GM23248 (cell line): ENCODE measurements at regions not wholly inside any gene's neighbourhood (a gene's known extent, or its start where the extent isn't known, plus 50 kb on each side); places are given as distances from the start of the nearest gene placed in this dataset.

ENCODE experiments used
- EZH2 ChIP-seq: fragments of 200-600 bp; sonication (generic); IDR thresholded peaks from 2 replicates; pipeline ENCODE4 v1.6.1; 2018; ENCODE audit warnings: antibody characterized with exemption, mild to moderate bottlenecking; ENCODE audit not compliant: insufficient read depth, poor library complexity, severe bottlenecking
- EZH2phosphoT487 ChIP-seq: fragments of 200-600 bp; sonication (generic); IDR thresholded peaks from 2 replicates; pipeline ENCODE4 v1.6.1; 2018; ENCODE audit warnings: antibody characterized with exemption, moderate library complexity, mild to moderate bottlenecking, low read depth; ENCODE audit not compliant: insufficient read depth

DNA sequence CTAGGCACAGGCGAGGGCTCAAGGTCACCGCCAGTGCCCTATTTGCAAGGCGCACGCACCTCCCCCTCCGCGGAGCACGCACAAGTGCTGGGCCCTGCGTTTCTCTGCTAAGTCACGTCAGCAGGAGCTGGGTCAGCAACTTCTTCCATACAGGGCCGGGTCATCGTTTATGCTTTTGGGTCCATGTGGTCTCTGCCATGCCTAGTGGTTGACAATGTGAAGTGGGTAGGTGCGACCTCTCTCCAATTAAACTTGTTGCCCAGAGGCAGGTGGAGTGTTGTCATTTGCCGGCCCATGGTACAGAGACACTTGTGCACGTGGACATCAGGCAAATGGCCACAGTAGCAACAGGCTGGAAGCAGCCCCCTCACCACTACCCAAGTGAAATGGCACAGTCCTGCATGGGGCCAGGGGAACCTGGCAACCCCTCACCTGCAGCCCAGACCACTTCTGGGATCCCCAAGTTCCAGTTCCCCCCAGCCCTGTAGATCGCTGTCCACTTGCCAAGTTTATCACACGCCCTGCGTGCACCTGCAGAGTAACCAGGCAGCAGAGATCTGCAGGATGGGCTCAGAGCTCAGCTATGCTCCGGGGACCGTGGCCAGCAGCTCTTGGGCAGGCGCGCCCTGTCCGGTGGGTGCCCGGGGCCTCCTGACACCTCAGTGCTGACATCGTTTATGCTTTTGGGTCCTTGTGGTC, 86.1 kb upstream of the PPP2R2D start:
- TF ChIP-seq EZH2, result no peak
- TF ChIP-seq EZH2phosphoT487, result no peak
